22Rv1 (cell line): ENCODE measurements at regions not wholly inside any gene's neighbourhood (a gene's known extent, or its start where the extent isn't known, plus 50 kb on each side); places are given as distances from the start of the nearest gene placed in this dataset.

Experiments used
- ZFX ChIP-seq: fragments of 450-650 bp; IDR thresholded peaks from 2 replicates; pipeline ENCODE4 v1.6.1; 2017; ENCODE audit warnings: antibody characterized with exemption, borderline replicate concordance
- TF ChIP-seq, protein P1 (sequence below): fragments of 450-650 bp; IDR thresholded peaks from 2 replicates; pipeline ENCODE4 v1.5.1; 2017; ENCODE audit warnings: mild to moderate bottlenecking

DNA sequence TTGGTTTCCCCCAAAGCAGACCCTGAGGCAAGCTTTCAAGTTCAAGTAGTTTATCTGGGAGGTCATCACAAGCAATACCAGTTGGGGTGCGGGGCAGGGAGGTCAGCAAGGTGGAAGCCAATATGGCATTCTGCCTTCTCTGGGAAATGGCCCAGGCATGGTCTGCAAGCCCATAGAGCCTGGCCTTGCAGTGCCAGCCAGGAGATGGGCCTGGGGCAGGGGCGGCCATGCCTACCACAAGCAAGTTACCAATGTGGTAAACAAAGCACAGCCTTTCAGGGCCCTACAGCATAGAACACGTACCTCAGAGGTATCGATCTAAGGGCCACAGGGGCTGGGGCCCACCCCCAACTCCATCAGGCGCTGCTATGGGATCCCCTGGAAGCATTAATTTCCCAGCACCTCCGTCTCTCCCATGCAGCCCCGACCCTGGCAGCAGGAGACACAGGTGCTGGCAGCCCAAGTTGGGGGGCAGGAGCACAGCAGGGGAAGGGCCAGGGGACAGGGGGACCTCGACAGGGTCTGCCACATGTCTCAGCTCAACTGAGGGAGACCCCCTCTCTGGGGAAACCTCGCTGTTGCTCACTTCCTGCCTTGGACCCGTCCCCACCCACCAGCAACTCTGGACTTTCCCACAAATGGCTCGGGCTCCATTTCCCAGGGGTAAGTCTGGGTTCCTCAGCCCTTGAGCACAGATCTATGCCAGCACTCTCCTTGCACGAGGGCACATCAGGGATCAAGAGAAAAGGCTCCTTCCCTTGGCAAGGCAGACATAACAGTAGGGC is 369.0 kb downstream of the PREX1 start:
- TF ChIP-seq, protein P1, sequence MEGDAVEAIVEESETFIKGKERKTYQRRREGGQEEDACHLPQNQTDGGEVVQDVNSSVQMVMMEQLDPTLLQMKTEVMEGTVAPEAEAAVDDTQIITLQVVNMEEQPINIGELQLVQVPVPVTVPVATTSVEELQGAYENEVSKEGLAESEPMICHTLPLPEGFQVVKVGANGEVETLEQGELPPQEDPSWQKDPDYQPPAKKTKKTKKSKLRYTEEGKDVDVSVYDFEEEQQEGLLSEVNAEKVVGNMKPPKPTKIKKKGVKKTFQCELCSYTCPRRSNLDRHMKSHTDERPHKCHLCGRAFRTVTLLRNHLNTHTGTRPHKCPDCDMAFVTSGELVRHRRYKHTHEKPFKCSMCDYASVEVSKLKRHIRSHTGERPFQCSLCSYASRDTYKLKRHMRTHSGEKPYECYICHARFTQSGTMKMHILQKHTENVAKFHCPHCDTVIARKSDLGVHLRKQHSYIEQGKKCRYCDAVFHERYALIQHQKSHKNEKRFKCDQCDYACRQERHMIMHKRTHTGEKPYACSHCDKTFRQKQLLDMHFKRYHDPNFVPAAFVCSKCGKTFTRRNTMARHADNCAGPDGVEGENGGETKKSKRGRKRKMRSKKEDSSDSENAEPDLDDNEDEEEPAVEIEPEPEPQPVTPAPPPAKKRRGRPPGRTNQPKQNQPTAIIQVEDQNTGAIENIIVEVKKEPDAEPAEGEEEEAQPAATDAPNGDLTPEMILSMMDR: no peak
- no peak for TF ChIP-seq ZFX
